Neural crest cell (in vitro differentiated cells): ENCODE measurements at regions not wholly inside any gene's neighbourhood (a gene's known extent, or its start where the extent isn't known, plus 50 kb on each side); places are given as distances from the start of the nearest gene placed in this dataset.
"Not testable (repeated sequence)": the region's sequence is repeated elsewhere in the genome, so short reads cannot be mapped to it uniquely, and the experiment has no call there.

Experiments
- DNase-seq: peaks from one replicate; pipeline ENCODE4 v3.0.0; 2021; ENCODE audit warnings: low read depth, mixed read lengths, low spot score
- H3K27ac Mint-ChIP-seq: one replicate; pipeline ENCODE4 v1.8.0; 2021; ENCODE audit warnings: mild to moderate bottlenecking, mixed read lengths; ENCODE audit not compliant: unreplicated experiment
- H3K27me3 Mint-ChIP-seq: 2 replicates; pipeline ENCODE4 v1.8.0; 2021; ENCODE audit warnings: low read depth, mild to moderate bottlenecking, mixed read lengths
- H3K36me3 Mint-ChIP-seq: 2 replicates; pipeline ENCODE4 v1.8.0; 2021; ENCODE audit warnings: low read depth, mild to moderate bottlenecking, mixed read lengths
- H3K4me1 Mint-ChIP-seq: 2 replicates; pipeline ENCODE4 v1.8.0; 2021; ENCODE audit warnings: mixed read lengths
- H3K4me3 Mint-ChIP-seq: one replicate; pipeline ENCODE4 v1.8.0; 2021; ENCODE audit warnings: mild to moderate bottlenecking, mixed read lengths
- H3K9me3 Mint-ChIP-seq: 2 replicates; pipeline ENCODE4 v1.8.0; 2021; ENCODE audit warnings: mixed read lengths
- CTCF ChIP-seq: fragments of 200-600 bp; sonication (generic); conservative IDR thresholded peaks from 2 replicates; pipeline ENCODE4 v1.5.0; 2021; ENCODE audit warnings: antibody characterized with exemption, mild to moderate bottlenecking

- Mint-ChIP-seq H3K27ac (no peak overlapping the region), H3K36me3 (no peaks in the 10 kb centered on the region), H3K4me1 (peaks cover 13% of the 10 kb centered on the region), H3K4me3 (no peak overlapping the region), H3K9me3 (no peaks in the 10 kb centered on the region), H3K27me3 (no peaks in the 10 kb centered on the region)
- no peak for DNase-seq
- no peak for TF ChIP-seq CTCF
These were observed 221.4 kb downstream of the TTC6 start for GRCh38 chr14:37816743-37817295.

GRCh38 chr14:37819155-37820015 is 224.0 kb downstream of the TTC6 start:
- Mint-ChIP-seq H3K4me1 (peaks cover 16% of the 10 kb centered on the region), H3K4me3 (no peak overlapping the region), H3K9me3 (no peaks in the 10 kb centered on the region), H3K27me3 (no peaks in the 10 kb centered on the region), H3K36me3 (no peaks in the 10 kb centered on the region), H3K27ac (no peak overlapping the region)
- DNase-seq, result no peak
- no peak for TF ChIP-seq CTCF

GRCh38 chr14:37820810-37821209 is 225.4 kb downstream of the TTC6 start:
- peaks cover 29% of the 10 kb centered on the region for H3K4me1 Mint-ChIP-seq
- not testable (repeated sequence) for H3K27me3 Mint-ChIP-seq, H3K27ac Mint-ChIP-seq, H3K36me3 Mint-ChIP-seq, DNase-seq, H3K9me3 Mint-ChIP-seq, H3K4me3 Mint-ChIP-seq

- Mint-ChIP-seq H3K27me3 (no peaks in the 10 kb centered on the region), H3K36me3 (no peaks in the 10 kb centered on the region), H3K4me3 (no peak overlapping the region), H3K9me3 (peaks cover 1% of the 10 kb centered on the region), H3K27ac (peak overlapping the region; percentile 27), H3K4me1 (peaks cover 20% of the 10 kb centered on the region)
- TF ChIP-seq CTCF, result no peak
- DNase-seq, result no peak
These were observed 229.7 kb downstream of the TTC6 start for GRCh38 chr14:37824939-37825712.

GRCh38 chr14:37826869-37827268 is 231.4 kb downstream of the TTC6 start:
- no peaks in the 10 kb centered on the region for H3K27me3 Mint-ChIP-seq
- no peak for DNase-seq
- H3K9me3 Mint-ChIP-seq, result peaks cover 14% of the 10 kb centered on the region
- peaks cover 20% of the 10 kb centered on the region for H3K4me1 Mint-ChIP-seq
- H3K36me3 Mint-ChIP-seq, result peaks cover 11% of the 10 kb centered on the region
- H3K4me3 Mint-ChIP-seq, result no peak overlapping the region
- H3K27ac Mint-ChIP-seq, result no peak overlapping the region
- TF ChIP-seq CTCF, result no peak
